NT2/D1 (cell line): ENCODE measurements at regions not wholly inside any gene's neighbourhood (a gene's known extent, or its start where the extent isn't known, plus 50 kb on each side); places are given as distances from the start of the nearest gene placed in this dataset.

Experiments used
- DNase-seq: peaks from one replicate; pipeline ENCODE4 v3.0.0-alpha.2; 2011; ENCODE audit warnings: low read depth, low spot score
- H3K27me3 ChIP-seq: 2 replicates; pipeline ENCODE4 v1.6.0; 2011; ENCODE audit warnings: mild to moderate bottlenecking; ENCODE audit not compliant: insufficient read length, insufficient read depth
- H3K36me3 ChIP-seq: 2 replicates; pipeline ENCODE4 v1.6.1; 2011; ENCODE audit warnings: mild to moderate bottlenecking, low read length, mixed read lengths; ENCODE audit not compliant: insufficient read depth, insufficient read length
- H3K4me1 ChIP-seq: 2 replicates; pipeline ENCODE4 v1.5.1; 2011; ENCODE audit not compliant: insufficient read depth, insufficient read length
- H3K4me3 ChIP-seq: 2 replicates; pipeline ENCODE4 v1.5.1; 2011; ENCODE audit warnings: low read depth; ENCODE audit not compliant: insufficient read length
- H3K9ac ChIP-seq: 2 replicates; pipeline ENCODE4 v1.6.0; 2011; ENCODE audit warnings: low read depth; ENCODE audit not compliant: insufficient read length
- H3K9me3 ChIP-seq: 2 replicates; pipeline ENCODE4 v1.5.1; 2011; ENCODE audit warnings: mild to moderate bottlenecking, low read length; ENCODE audit not compliant: insufficient read depth
- SUZ12 ChIP-seq: IDR thresholded peaks from 2 replicates; pipeline ENCODE4 v1.6.1; 2011; ENCODE audit not compliant: insufficient read length, insufficient read depth; ENCODE audit errors: extremely low read depth
- YY1 ChIP-seq: IDR thresholded peaks from 2 replicates; pipeline ENCODE4 v1.6.1; 2011; ENCODE audit not compliant: insufficient read length, insufficient read depth
- ZNF274 ChIP-seq: IDR thresholded peaks from 2 replicates; pipeline ENCODE4 v1.6.1; 2011; ENCODE audit warnings: mild to moderate bottlenecking, low read depth, low read length

DNA sequence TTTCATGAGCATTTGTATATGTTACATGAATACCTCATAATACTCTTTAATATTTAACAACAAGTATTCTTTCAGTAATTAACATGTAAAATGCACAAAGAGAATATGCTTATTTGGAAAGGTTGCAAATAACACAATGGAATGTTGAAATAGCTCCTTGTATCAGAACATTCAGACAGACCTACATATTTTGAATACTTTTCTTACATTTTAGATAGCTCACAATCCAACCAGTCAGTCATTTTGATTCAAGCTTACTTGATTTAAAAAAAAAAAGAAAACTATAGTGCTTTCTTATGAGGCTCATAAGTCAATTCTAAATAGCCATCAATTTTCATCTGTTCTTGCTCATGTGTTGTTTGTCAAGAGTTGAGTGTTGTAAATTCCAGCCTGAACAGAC is 518.8 kb downstream of the ADGRL2 start:
- TF ChIP-seq SUZ12, result no peak
- TF ChIP-seq ZNF274, result no peak
- TF ChIP-seq YY1, result no peak
- DNase-seq, result no peak

DNA sequence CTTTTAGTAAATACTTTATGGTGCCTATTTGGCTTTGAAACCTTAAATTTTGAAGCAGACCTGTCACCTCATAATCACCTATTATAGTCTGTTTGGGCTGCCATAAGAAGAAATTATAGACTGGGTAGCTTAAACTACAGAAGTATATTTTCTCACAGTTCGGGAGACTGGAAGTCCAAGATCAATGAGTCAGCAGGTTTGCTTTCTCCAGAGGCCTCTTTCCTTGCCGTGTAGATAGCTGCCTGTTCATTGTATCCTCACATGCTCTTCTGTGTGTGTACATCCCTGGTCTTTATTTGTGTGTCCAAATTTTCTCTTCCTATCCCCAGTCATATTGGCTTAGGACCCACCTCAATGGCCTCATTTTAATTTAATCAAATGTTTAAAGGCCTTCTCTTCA is 518.2 kb downstream of the ADGRL2 start:
- no peaks in the 10 kb centered on the region for H3K36me3 ChIP-seq
- H3K4me3 ChIP-seq, result no peak overlapping the region
- no peak overlapping the region for H3K9ac ChIP-seq
- no peaks in the 10 kb centered on the region for H3K4me1 ChIP-seq
- H3K9me3 ChIP-seq, result no peaks in the 10 kb centered on the region
- H3K27me3 ChIP-seq, result no peaks in the 10 kb centered on the region
- no peak for DNase-seq
- TF ChIP-seq YY1, result no peak
- TF ChIP-seq SUZ12, result no peak
- TF ChIP-seq ZNF274, result no peak

More for the DNA sequence above, 518.8 kb downstream of the ADGRL2 start:
- Histone ChIP-seq H3K4me3 (no peak overlapping the region), H3K9ac (no peak overlapping the region), H3K4me1 (no peaks in the 10 kb centered on the region), H3K36me3 (no peaks in the 10 kb centered on the region), H3K9me3 (no peaks in the 10 kb centered on the region), H3K27me3 (no peaks in the 10 kb centered on the region)

DNA sequence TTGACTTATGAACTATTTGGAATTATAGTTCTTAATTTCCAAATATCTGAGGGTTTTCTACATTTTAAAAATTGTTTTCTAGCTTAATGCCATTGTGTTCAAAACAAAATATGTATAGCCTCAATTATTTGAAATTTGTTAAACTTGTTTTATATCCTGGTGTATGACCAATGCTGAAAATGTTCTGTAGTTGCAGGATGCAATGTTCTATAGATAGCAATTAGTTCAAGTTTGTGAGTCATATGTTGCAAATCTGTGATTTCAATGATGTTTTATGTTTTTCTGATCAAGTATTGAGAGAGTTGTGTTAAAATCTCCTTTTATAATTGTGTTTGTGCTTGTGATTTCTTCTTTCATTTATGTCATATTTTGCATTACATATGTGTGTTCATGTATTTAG is 517.5 kb downstream of the ADGRL2 start:
- Histone ChIP-seq H3K9me3 (no peaks in the 10 kb centered on the region), H3K36me3 (no peaks in the 10 kb centered on the region), H3K4me3 (no peak overlapping the region), H3K9ac (no peak overlapping the region), H3K4me1 (no peaks in the 10 kb centered on the region), H3K27me3 (no peaks in the 10 kb centered on the region)
- TF ChIP-seq YY1, result no peak
- no peak for TF ChIP-seq SUZ12
- no peak for TF ChIP-seq ZNF274
- no peak for DNase-seq

DNA sequence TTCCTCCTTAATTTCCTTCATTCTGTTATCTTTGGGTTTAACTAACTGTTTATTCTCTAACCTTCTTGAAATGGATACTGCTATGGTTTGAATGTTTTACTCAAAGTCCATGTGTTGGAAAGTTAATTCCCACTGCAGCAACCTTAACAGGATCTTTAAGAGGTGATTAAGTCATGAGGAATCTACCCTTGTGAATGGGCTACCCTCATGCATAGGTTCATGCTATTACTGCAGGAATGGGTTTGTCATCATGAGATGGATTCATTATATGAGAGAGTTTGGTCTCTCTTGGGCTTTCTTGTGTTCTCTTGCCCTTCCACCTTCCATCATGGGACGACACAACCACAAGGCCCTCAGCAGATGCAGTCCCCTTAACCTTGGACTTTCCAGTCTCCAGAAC is 516.9 kb downstream of the ADGRL2 start:
- DNase-seq, result no peak
- Histone ChIP-seq H3K4me3 (no peak overlapping the region), H3K4me1 (no peaks in the 10 kb centered on the region), H3K9ac (no peak overlapping the region), H3K9me3 (no peaks in the 10 kb centered on the region), H3K27me3 (no peaks in the 10 kb centered on the region), H3K36me3 (no peaks in the 10 kb centered on the region)
- no peak for TF ChIP-seq SUZ12
- TF ChIP-seq ZNF274, result no peak
- TF ChIP-seq YY1, result no peak

DNA sequence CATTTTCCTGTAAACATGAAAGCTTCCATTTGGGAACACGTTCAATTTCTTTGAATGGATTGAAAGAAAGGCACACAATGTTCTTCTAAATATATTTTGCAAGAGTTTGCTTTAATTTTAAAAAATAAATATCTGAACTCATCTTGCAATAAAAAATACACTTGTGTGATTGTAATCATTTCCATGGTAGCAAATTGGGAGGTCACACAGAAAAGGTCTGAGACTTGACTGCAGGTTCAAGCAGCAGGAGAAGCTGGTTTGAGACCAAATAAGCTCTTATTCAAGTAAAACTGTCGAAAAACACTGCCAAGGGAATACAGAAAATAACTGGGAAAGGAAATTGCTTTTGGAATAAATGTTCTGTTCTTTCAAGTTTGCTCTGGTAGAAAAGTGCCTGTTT is 498.9 kb downstream of the ADGRL2 start:
- Histone ChIP-seq H3K4me3 (no peak overlapping the region), H3K9ac (no peak overlapping the region), H3K36me3 (no peaks in the 10 kb centered on the region), H3K9me3 (no peaks in the 10 kb centered on the region), H3K4me1 (no peaks in the 10 kb centered on the region), H3K27me3 (no peaks in the 10 kb centered on the region)
- TF ChIP-seq ZNF274 (no peak), YY1 (no peak)
- no peak for DNase-seq

DNA sequence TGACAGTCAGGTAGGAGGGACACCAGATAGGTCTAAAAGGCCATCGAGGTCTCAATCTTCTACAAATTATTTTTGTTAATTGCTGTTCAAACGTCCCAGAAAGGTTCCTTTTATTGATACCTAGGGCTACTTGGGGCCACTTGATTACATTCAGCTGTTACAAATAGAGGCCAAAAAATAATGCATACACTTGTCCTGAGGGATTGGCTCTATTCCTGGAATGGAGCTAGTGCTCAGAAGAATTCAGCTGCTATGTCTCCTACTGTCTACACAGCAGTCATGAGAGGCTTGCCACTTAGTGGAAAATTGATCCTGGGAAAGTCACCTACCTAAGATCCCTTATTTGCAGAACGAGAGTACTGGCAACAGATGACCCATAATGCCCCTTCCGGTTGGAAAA is 498.3 kb downstream of the ADGRL2 start:
- DNase-seq, result no peak

DNA sequence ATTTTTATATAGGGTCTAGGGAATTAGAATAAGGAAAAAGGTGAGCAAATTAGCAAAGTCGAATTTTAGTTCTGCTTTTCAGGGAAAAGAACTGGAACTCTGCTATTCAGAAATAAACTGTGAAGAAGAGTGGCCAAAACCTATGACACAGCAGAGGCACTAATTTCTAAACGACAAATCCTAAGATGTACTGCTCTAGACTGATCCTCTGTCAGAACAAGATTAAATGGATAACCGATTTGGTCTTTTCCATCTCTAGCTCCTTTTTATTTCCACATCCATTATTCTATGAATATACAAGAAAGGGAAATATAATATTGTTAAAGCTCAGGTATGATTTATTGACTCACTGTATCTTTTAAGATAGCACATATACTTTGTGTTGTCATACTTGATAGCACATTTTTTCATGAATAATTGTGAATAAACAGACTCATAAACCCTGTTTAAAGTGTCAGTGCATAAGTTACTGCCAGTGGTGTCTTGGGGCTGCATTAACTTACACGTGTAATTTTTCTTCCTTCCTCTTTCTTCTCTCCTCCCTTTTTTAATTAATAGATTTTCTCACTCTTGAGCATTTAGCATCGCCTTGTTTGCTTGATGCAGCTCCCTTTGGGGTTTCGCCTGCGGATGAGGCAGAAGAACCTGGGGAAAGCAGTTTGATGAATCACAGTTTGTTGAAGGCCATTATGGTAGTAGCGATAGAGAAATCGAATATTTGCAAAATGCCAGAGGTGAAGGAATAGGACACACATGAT is 496.6 kb downstream of the ADGRL2 start:
- no peak for TF ChIP-seq SUZ12
- TF ChIP-seq ZNF274, result no peak
- no peak for TF ChIP-seq YY1
- no peaks in the 10 kb centered on the region for H3K9me3 ChIP-seq
- H3K27me3 ChIP-seq, result no peaks in the 10 kb centered on the region
- H3K4me3 ChIP-seq, result no peak overlapping the region
- H3K36me3 ChIP-seq, result no peaks in the 10 kb centered on the region
- H3K9ac ChIP-seq, result no peak overlapping the region
- DNase-seq, result no peak
- H3K4me1 ChIP-seq, result no peaks in the 10 kb centered on the region

More for the DNA sequence above, 498.3 kb downstream of the ADGRL2 start:
- TF ChIP-seq YY1, result no peak
- H3K36me3 ChIP-seq, result no peaks in the 10 kb centered on the region
- H3K9ac ChIP-seq, result no peak overlapping the region
- no peak overlapping the region for H3K4me3 ChIP-seq
- no peaks in the 10 kb centered on the region for H3K9me3 ChIP-seq
- H3K4me1 ChIP-seq, result no peaks in the 10 kb centered on the region
- no peaks in the 10 kb centered on the region for H3K27me3 ChIP-seq

DNA sequence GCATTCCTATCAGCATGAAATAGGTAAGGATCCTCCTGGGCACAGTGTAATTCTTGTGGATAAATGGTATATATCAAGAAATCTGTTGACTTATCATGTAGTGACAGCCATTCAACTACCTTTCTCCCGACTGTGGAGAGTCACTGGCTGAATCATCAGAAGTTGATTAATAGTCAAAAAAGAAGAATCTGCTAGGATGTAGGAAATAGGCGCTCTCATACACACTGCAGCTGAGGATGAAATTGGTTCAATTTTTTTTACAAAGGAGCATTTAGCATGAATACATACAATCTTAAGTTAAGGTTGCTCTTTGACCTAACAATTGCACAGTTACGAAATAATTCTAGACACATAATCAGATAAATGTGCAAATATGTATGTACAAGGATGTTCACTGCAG is 486.8 kb downstream of the ADGRL2 start:
- no peak overlapping the region for H3K4me3 ChIP-seq
- no peak overlapping the region for H3K9ac ChIP-seq

More for the DNA sequence above, 486.8 kb downstream of the ADGRL2 start:
- DNase-seq, result no peak
- H3K4me1 ChIP-seq, result no peaks in the 10 kb centered on the region
- TF ChIP-seq YY1 (no peak), SUZ12 (no peak), ZNF274 (no peak)
- no peaks in the 10 kb centered on the region for H3K9me3 ChIP-seq
- H3K27me3 ChIP-seq, result no peaks in the 10 kb centered on the region
- H3K36me3 ChIP-seq, result no peaks in the 10 kb centered on the region
